GM03348 (cell line): ENCODE measurements at regions not wholly inside any gene's neighbourhood (a gene's known extent, or its start where the extent isn't known, plus 50 kb on each side); places are given as distances from the start of the nearest gene placed in this dataset.
A peak's percentile ranks its signal among the peaks of the same experiment; 100 is the strongest.

ENCODE experiments used
- DNase-seq: peaks from one replicate; pipeline ENCODE4 v3.0.0; 2012; ENCODE audit warnings: low spot score

DNA sequence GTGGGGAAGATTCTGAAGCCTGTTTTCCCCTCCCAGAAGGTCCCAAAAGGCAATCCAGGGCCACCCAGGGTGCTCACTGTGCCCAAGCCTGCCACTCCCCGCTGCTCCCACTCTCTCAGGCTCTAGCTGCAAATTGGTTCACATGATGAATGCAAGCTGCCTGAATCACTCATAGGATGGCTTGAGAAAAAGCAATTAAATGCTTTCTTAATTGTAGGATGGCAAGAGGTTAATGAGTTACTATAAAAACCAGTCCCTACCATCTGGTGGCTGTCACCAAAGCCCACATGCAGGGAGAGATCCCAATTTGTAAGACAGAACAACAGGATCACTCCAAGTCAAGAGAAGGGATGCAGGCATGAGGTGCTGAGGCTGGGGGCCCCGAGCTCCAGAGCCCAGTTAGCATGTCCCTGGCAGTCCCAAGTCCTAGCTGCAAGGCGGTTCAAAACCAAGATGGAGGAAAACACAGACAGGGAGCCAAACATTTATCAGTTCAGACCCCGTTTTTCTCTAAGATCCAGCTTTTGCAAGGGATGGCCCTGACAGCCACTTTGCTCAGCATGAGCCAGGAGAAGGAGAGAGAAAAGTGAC lies 207.1 kb downstream of the UACA start:
- DNase-seq: no peak

DNA sequence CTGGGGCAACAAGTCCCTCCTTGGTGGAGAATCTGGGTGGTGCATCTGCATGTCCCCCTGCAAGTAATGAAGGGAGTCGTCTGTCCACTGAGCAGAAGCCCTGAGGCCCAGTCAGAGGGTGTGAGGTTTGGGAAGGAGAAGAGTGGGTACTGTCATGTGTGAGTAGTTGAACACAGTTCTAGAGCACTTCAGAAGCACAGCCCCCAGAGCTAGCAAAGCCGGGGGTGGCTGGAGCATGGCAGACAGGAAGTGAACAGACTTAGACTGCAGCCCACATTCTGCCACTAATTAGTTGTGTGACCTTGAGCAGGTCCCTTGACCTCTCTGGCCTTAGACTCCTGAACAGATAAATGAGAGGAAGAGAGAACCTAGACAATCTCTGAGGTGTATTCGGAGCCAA lies 207.6 kb downstream of the UACA start:
- no peak for DNase-seq

DNA sequence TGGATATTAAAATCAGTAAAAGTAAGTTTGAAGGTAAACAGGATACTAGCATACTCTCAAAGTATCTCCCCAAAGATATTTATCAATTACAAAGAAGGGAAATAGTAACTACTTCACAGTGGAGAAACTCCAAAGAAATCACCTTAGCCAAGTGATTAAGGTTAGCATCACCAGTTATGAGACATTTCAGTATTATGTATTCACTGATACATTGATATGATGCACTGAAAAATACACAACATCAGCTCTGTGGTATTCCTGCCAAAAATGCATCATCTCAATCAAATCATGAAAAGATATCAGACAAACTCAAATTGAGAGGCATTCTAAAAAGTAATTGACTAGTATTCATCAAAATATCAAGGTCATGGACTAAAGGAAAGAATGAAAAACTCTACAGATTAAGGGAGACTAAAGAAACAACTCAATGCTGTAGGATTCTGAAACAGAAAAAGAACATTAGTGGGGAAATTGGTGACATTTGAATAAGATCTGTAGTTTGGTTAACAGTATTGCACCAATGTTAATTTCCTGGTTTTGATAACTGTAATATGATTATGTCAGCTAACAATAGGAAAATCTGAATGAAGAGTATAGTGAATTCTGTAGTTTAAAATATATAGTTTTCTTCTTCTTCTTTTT lies 215.4 kb downstream of the UACA start:
- no peak for DNase-seq

DNA sequence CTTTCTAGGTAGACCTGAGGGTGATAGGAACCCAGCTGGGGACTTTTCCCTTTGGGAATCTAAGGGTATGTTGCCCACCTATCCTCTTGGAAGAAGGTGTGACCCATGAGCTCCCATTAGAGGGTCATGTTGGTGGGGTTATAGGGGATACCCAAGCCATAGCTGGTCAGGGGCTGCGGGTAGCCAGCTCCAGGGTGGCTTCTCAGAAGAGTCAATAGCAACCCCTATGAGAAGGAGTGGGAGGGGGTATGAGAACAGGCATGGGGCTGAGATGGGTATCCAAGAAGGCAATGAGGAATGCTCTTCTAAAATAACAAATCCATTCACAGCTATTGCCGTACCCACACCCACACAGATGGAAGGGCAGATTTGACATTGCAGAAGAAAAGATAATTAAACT lies 217.8 kb downstream of the UACA start:
- no peak for DNase-seq

DNA sequence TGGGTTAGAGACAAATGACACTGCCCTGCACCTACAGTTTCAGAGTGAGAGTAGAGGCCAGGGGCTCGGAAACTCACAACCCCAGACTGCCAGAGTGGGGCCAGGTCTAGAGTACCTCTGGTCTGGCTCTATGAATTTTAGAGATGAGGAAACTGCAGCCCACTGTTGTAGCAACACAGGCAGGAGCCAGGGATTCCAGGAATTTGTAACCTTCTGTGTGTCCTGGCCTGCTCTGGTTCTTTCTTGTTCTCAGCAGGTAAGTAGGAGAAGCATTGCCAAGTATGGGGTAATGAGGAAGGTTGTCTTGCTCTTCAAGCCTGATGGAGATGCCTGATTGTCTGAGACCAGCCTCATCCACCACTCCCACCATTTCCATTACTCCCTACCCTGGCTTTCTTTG lies 221.8 kb downstream of the UACA start:
- DNase-seq: no peak

DNA sequence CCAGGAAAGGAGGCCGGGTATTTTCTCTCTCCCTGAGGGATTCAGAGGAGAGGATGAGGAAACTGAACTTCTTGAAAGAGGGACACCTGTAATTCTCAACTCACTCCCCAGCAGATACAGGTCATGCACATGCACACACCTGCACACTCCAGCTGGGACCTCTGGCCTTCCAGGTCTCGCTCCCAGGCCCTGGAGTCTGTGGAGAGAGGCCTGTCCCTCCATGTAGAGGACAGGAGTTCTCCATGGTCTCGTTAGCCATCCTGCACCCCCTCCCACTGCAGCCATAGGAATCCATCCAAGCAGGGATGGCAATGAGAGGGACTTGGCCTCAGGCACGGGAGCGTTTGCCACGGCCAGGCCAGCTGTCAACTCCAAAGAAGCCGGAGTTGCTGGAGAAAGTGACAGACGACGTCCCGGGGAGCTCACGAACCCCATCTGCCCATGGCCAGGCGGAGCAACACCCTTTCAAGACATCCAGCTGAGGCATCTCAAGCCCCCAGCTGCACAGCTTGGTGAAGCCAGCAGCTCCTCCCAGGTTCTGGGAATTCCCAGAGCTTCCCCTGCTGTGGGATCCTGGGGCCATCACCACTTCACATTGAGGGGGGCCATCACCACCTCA lies 223.3 kb downstream of the UACA start:
- no peak for DNase-seq

DNA sequence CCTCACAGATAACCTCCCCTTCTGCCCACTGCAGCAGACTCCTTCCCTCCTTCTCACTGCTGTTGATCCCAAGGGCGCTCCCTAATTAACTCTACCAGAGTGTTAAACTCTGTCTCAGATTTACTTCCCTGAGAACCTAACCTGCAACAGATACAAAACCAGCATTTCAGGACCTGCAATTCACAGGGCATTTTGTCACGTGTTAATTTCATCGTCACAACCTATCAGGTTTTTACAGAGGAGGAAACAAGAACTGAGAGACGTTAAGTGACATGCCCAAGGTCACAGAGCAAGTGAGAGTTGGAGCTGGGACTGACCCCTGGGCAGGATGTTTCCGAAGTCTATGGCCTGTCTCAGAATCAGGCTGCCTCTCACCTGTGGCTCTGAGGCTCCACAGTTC lies 223.9 kb downstream of the UACA start:
- DNase-seq: no peak

DNA sequence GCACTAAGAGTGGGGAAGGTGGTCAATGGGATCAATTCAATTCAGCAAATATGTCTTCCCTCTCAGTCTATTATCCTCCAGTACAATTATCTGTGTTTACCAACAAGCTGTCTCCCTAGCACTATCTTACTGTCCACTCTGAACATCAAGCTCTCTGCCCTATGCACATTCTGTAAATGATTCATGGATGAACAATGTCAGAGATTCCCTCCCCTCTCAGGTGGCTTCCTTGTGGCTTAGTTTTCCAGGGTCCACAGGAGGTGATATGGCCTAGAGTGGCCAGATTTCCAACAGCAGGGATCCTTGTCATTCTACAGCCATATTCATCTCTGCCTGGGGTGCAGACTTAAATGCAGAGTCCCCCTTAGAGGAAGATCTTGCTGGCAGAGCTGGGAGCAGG lies 225.1 kb downstream of the UACA start:
- DNase-seq: no peak

DNA sequence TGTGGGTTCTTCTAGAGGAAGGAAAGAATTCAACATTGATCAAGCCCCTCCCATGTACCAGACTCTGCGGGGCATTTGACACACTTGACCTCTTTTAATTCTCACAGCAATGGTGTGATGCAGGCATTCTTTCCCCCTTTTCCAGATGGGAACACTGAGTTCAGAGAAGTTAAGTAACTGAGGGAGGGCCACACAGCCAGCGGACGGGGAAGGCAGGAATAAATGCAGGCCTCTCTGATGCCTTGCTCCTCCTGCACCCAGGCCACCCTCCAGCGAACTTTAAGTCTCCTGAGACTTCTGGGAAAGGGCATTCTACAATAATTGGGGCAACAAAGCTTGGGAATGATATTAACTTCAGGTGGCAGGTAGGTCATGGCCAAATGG lies 227.4 kb downstream of the UACA start:
- no peak for DNase-seq

DNA sequence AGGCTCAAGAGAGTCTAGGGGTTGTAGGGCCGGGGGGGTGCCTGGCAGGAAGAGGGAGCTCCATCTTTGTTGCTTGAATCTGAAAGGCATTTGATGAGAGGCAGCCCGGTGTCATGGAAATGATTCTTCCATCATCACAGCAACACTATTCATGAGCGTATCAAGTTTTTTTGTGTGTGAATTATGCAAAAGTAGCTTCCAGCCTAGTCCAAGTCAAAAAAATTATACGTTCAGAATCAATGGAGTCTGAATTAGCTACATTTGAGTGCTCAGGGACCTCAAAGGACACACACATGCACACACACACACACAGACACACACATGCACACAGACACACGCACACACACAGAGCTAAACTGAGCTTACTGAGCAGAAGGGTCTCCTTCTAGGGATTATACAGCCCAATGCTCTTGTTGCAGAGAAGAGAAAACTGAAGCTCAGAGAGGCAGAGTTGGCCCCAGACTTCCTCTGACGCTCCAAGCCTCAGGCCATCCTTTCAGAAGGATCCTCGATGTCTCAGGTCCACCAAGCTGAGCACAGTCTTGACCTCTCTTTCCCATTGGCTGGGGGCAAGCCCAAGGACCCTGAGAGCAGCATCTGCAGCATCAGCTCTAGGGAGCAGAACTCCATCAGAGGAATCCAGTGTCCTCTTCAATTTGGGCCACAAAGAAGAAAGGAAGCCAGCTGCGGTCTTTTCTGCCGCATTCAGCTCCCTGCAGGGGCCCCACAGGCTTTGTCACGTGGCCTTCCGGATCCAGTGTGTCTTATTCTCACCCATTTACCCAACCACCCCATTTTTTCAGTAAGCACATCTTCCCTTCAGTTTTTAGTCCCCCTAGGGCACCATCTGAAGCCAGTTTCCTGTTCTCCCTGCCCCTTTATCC lies 228.0 kb downstream of the UACA start:
- DNase-seq: no peak

DNA sequence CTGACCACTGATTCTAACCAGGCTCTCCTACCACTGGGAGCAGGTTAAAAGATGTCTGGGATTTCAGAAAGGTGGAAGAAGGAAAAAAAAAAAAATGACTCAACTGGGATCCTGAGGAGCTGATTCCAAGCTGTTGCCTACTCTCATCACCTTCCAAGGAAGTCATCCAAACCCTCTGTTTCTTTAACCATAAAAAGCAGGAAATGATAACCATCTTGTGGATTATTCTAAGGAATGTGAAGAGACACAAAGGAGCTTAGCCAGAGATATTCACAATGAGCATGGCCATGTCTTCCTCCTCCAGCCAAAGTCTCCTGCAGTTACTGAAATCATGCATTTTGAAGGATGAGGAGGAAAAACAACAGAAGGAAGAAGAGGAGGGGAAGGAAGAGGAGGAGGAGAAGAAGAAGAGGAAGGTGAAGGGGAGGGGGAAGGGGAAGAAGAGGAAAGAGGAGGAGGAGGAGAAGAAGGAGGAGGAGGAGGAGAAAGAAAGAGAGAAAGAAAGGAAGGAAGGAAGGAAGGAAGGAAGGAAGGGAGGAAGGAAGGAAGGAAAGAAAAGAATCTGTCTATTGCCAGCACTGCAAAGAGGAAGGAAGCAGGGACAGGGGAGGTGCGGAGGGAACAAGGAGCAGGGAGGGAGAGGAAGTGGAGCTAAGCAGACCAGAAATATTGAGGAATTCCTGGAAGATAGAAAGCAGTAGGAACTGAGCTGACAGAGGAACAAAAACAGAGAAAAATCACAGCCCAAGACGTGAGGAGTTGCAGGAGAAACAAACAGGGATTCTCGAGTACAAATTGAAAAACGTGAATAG lies 229.2 kb downstream of the UACA start:
- peak; percentile 35 for DNase-seq

DNA sequence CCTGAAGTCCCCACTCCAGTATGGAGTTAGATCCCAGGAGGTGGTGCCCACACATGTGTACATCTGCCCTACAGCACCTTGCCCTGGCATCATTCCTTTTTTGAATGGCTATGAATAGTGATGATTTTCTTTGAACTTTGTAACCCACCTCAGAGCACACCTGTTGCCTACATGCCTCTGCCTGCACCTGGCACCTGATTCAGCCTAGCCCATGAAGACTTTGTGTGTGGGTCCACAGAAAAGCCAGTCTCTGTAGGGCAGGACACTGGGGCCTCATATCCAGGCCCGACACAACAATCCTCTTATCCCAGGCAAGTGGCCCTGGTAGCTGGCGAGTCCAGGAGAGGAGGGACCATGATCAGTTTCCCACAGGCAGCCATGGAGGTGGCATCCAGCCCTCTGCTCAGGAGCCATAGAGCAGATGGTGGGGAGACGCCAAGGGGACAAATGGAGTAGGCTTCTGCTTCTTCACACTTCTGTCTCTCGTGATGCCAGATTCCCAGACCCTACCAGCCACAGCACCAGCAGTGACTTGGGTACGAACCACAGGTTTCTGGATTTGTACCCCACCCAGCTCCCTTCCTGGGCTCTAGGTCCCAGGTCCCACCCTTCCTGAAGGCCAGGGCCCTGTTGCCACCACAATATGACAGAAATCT lies 230.7 kb downstream of the UACA start:
- DNase-seq: no peak

DNA sequence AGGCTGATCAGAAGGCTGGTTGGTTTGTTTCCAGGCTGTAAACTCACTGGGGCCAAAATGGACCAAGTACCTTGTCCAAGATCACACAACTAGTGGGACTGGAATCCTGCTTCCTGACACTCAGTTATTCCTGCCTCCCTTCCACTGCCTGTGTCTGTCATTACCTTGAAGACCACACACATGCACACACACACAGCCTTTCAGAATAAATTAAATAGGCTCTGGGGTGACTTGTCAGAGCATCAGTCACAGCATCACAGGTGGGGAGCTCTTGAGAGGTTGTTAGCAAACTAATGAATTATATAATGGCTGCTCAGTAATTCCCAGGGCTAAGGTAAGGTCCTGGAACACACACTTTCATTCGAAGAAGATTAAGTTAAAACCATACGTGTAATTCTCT lies 231.8 kb downstream of the UACA start:
- no peak for DNase-seq

DNA sequence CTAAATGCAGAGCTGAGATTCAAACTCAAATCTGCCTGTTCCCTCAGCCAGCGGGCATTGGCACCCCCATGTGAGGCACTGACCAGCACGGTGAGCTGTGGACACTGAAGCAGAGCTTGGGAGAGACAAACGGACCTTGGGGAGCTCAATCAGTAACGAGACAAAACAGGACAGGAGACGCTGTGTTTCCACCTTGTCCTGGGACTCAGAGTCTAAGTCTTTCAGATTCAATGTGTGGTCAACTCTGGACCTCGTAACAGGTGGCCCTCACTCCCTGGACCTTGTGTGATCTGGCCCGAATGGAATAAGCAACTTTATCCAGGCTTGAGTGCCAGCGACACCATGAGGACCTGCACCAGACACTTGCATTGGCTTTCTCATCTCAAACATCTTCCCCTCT lies 232.5 kb downstream of the UACA start:
- DNase-seq: no peak

DNA sequence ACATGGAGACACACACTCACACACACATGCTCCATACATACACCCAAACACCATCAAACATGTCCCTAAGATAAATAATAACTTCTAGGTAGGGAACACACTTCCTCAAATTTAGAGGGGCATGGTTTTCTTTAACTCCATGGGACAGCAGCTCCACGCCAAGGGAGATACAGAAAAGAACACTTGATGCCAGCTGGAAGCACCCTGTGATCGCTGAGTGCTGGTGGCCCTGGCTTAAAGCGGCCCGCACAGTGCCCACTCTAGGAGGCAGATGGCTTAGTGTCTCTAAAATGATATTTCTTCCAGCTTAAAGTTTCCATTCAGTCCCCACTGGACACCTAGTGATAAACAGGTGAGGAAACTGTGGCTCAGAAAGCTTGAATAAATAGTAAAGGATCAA lies 232.9 kb downstream of the UACA start:
- DNase-seq: no peak

DNA sequence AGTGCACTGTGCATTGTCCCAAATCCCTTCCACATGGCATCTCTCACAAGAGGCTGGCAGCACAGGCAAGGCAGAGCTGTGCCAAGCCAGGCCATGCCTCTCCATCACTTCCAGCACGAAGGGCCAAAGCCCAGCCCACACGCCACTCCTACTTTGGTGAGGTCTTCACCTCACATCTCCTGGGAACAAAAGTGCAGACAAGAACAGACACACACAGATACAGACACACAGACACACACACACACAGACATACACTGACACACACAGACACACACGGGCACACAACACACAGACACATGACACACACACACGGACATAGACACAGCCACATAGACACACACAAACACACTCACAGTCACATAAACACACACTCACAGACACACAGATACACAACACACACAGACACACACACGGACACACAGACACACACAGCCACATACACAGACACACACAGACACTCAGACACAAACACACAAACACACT lies 233.3 kb downstream of the UACA start:
- DNase-seq: no peak

DNA sequence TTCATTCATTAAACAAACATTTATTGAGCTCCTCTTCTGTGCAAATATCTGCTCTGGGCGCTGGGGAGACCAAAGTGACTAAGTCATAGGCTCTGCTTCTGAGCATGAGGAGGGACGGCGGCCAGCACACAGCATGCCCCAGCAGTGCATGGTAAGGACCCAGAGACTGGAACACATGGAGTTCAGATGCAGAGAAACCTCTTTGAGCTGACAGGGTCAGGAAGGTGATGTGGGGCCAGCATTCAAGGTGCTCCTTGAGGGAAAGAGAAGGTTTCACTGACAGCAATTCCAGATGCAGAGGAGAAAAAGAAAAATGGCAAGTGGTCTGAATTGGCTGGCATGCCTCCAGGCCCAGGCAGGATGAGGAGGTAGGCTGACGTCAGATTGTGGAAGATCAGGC lies 234.5 kb downstream of the UACA start:
- DNase-seq: no peak

DNA sequence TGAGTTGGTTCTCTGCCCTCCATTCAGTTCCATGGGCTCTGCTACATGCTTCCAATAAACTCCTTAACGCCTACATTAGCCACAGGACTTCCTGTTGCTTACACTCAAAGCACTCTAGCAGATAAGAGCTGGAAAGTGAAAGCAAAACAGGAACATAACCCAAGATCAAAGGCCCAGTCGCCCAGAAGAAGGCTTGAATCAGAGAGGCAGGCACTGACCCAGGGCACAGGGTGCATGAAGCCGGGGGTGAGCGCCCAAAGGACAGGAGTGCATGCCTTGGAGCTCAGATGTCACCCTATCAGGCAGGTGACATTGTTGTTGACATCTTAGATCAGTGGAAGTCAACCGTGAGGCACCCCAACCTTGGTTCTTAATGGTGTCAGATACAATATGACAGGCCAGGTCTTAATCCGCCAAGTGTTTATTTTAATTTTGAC lies 235.1 kb downstream of the UACA start:
- no peak for DNase-seq

DNA sequence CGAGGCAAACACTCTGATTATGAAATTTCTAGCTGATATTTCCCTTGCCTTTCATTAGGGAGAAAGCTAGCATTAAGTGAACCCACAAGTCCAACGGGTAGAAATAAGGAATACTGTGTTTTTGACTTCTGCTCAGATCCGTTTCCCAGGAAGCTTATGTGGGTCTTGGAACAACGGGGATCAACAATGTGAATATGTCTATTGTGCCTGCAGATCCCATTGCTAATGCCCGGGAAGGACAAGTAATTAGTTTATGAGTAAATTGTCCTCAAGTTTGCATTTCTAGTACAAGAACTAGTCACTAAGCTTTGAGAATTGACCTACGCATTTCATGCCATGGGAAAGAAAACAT lies 236.4 kb downstream of the UACA start:
- no peak for DNase-seq

DNA sequence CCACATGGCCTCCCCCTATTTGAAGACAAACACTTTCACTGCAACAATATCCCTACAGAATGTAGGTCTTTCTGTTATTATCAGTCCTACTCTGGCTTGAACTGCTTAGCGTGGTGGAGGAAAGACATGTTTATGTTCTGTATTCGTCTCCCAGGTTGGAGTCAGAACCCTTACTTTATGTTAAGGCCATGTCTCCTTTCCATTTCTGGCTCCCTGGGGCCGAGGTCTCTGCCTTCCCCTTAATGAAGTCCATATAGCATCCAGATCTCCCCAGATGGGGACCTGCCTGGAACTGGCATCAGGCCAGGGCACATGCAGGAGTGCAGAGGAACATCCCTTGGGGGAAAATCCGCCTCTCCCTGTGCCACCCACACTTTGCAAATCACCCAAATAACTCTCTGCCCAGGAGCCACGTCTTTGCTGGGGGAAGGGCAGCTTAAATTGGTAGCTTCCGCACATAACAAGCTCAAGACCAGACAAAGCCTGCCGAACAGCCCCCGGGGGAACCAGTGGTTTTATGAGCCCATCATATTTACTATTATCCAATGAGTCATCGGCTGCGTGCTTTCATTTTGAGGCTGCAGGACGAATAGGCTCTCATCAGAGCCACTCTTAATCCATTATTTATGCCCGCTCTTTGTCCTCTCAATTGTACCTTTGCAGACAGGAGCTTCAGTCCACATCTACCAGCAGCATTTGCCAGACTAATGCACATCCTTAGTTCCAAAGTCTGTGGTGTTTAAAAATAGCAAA lies 237.0 kb downstream of the UACA start:
- DNase-seq: peak; percentile 87

DNA sequence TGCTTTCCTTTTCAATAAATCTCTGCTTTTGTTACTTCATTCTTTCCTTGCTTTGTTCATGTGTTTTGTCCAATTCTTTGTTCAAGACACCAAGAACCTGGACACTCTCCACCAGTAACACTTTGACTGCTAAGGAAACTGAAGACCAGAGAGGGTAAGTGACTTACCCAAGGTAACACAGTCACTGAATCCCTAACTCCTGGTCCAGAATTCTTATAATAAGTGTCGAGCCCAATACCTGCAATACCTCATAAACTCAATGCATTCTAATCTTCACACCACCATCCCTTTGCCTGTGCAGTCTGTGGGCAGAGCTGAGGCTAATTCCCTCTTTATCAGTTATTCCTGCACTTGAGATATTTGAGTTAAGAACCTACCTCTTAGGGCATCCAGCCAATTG lies 237.8 kb downstream of the UACA start:
- no peak for DNase-seq
